PC-3 (cell line): ENCODE measurements at regions not wholly inside any gene's neighbourhood (a gene's known extent, or its start where the extent isn't known, plus 50 kb on each side); places are given as distances from the start of the nearest gene placed in this dataset.

Source experiments
- ATAC-seq: fragments of 200-7000 bp; cut with Tn5 transposase; 2 replicates; pipeline ENCODE4 v1.9.1; 2020; ENCODE audit warnings: mild to moderate bottlenecking, moderate library complexity
- BruUV-seq: library from RNA; stranded (reverse); fragments of 400-500 nt; replicated peaks from 2 replicates; lab custom pipeline; 2021; lab: Mats Ljungman, UMichigan
- CTCF ChIA-PET: fragments of 300-600 bp; sonication (Branson Sonifier 250); formaldehyde crosslinking; loops from one replicate; lab custom pipeline; 2022; ENCODE audit warnings: antibody characterized with exemption; lab: Charles Lee
- POLR2A ChIA-PET: fragments of 300-600 bp; sonication (Branson Sonifier 250); formaldehyde crosslinking; loops from one replicate; lab custom pipeline; 2022; ENCODE audit warnings: antibody characterized with exemption; ENCODE audit not compliant: unreplicated experiment; lab: Charles Lee
- DNase-seq: peaks from one replicate; pipeline ENCODE4 v3.0.0-alpha.2; 2015
- H2AFZ ChIP-seq: fragments of 300-600 bp; sonication (generic); 2 replicates; pipeline ENCODE4 v1.6.0; 2016; ENCODE audit warnings: antibody characterized with exemption, low read length
- H3F3A ChIP-seq: fragments of 300-600 bp; sonication (generic); one replicate; pipeline ENCODE4 v1.6.0; 2017; ENCODE audit warnings: antibody characterized with exemption, low read length, control low read depth, mild to moderate bottlenecking; ENCODE audit not compliant: unreplicated experiment
- H3K27ac ChIP-seq: fragments of 300-600 bp; sonication (generic); 2 replicates; pipeline ENCODE4 v1.5.1; 2016; ENCODE audit warnings: mild to moderate bottlenecking, low read length
- H3K27me3 ChIP-seq: fragments of 300-600 bp; sonication (generic); 2 replicates; pipeline ENCODE4 v1.6.1; 2016; ENCODE audit warnings: low read length, mixed read lengths
- H3K36me3 ChIP-seq: fragments of 300-600 bp; sonication (generic); 2 replicates; pipeline ENCODE4 v1.6.1; 2016; ENCODE audit warnings: low read depth, mixed run types, low read length, mixed read lengths
- H3K4me1 ChIP-seq: fragments of 300-600 bp; sonication (generic); 2 replicates; pipeline ENCODE4 v1.5.1; 2016; ENCODE audit warnings: low read length; ENCODE audit not compliant: insufficient read depth
- H3K4me2 ChIP-seq: fragments of 300-600 bp; sonication (generic); 2 replicates; pipeline ENCODE4 v1.6.0; 2016; ENCODE audit warnings: low read length
- H3K4me3 ChIP-seq: fragments of 300-600 bp; sonication (generic); 2 replicates; pipeline ENCODE4 v1.5.1; 2016; ENCODE audit warnings: mild to moderate bottlenecking, low read length, mixed read lengths
- H3K79me2 ChIP-seq: fragments of 300-600 bp; sonication (generic); 2 replicates; pipeline ENCODE4 v1.6.1; 2017; ENCODE audit warnings: low read length, mixed read lengths
- H3K9ac ChIP-seq: fragments of 300-600 bp; sonication (generic); 2 replicates; pipeline ENCODE4 v1.6.0; 2016; ENCODE audit warnings: mild to moderate bottlenecking, low read length
- H3K9me2 ChIP-seq: fragments of 300-600 bp; sonication (generic); replicated peaks from 2 replicates; pipeline ENCODE4 v1.6.1; 2016; ENCODE audit warnings: mixed run types, low read length, mixed read lengths
- H3K9me3 ChIP-seq: fragments of 300-600 bp; sonication (generic); 2 replicates; pipeline ENCODE4 v1.6.1; 2016; ENCODE audit warnings: low read length, mixed read lengths
- H4K20me1 ChIP-seq: fragments of 300-600 bp; sonication (generic); 2 replicates; pipeline ENCODE4 v1.6.1; 2016; ENCODE audit warnings: low read length, mixed read lengths
- EZH2 ChIP-seq: fragments of 300-600 bp; sonication (generic); IDR thresholded peaks from one replicate; pipeline ENCODE4 v1.6.1; 2017; ENCODE audit warnings: antibody characterized with exemption, mild to moderate bottlenecking, low read length; ENCODE audit not compliant: unreplicated experiment
- EZH2phosphoT487 ChIP-seq: fragments of 300-600 bp; sonication (generic); IDR thresholded peaks from 2 replicates; pipeline ENCODE4 v1.6.1; 2018; ENCODE audit warnings: mild to moderate bottlenecking, antibody characterized with exemption, low read length, borderline replicate concordance
- intact Hi-C: fragments of 100-400 bp; cut with micrococcal nuclease; formaldehyde crosslinking; loops from 2 replicates; pipeline ENCODE4 v1.9.0; 2023
- TF ChIP-seq, protein P1 (sequence below): fragments of 300-600 bp; sonication (generic); conservative IDR thresholded peaks from 2 replicates; pipeline ENCODE4 v1.5.1; 2017; ENCODE audit warnings: antibody characterized with exemption, low read depth, mild to moderate bottlenecking, low read length

- ChIA-PET CTCF (no interaction called here), POLR2A (no interaction called here)
- DNase-seq (no peak), ATAC-seq (no peak)
- no peak overlapping the region for H3K9ac ChIP-seq
- no peak overlapping the region for H3K4me3 ChIP-seq
- H2AFZ ChIP-seq: no peak overlapping the region
- H3K27ac ChIP-seq: no peak overlapping the region
- H3K9me2 ChIP-seq: no peaks in the 10 kb centered on the region
- intact Hi-C loops: no loop called here
- no peaks in the 10 kb centered on the region for H3K79me2 ChIP-seq
- H4K20me1 ChIP-seq: no peaks in the 10 kb centered on the region
- H3K36me3 ChIP-seq: no peaks in the 10 kb centered on the region
- H3F3A ChIP-seq: no peaks in the 10 kb centered on the region
- no peaks in the 10 kb centered on the region for H3K4me1 ChIP-seq
- no TSS peak for BruUV-seq
- no peaks in the 10 kb centered on the region for H3K9me3 ChIP-seq
- no peak overlapping the region for H3K4me2 ChIP-seq
- H3K27me3 ChIP-seq: no peaks in the 10 kb centered on the region
- TF ChIP-seq, protein P1, sequence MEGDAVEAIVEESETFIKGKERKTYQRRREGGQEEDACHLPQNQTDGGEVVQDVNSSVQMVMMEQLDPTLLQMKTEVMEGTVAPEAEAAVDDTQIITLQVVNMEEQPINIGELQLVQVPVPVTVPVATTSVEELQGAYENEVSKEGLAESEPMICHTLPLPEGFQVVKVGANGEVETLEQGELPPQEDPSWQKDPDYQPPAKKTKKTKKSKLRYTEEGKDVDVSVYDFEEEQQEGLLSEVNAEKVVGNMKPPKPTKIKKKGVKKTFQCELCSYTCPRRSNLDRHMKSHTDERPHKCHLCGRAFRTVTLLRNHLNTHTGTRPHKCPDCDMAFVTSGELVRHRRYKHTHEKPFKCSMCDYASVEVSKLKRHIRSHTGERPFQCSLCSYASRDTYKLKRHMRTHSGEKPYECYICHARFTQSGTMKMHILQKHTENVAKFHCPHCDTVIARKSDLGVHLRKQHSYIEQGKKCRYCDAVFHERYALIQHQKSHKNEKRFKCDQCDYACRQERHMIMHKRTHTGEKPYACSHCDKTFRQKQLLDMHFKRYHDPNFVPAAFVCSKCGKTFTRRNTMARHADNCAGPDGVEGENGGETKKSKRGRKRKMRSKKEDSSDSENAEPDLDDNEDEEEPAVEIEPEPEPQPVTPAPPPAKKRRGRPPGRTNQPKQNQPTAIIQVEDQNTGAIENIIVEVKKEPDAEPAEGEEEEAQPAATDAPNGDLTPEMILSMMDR: no peak
- TF ChIP-seq EZH2: no peak
- no peak for TF ChIP-seq EZH2phosphoT487
Measured at GRCh38 chr6:97687916-97688315, 404.9 kb upstream of the MMS22L start.

GRCh38 chr6:97689078-97689754 lies 406.2 kb upstream of the MMS22L start:
- Histone ChIP-seq H3K4me3 (no peak overlapping the region), H3K4me1 (no peaks in the 10 kb centered on the region), H2AFZ (no peak overlapping the region), H3F3A (no peaks in the 10 kb centered on the region), H3K9me3 (no peaks in the 10 kb centered on the region), H4K20me1 (no peaks in the 10 kb centered on the region), H3K27ac (no peak overlapping the region), H3K4me2 (no peak overlapping the region), H3K9me2 (no peaks in the 10 kb centered on the region), H3K36me3 (no peaks in the 10 kb centered on the region), H3K79me2 (no peaks in the 10 kb centered on the region), H3K9ac (no peak overlapping the region), H3K27me3 (no peaks in the 10 kb centered on the region)
- TF ChIP-seq EZH2phosphoT487 (no peak), EZH2 (no peak)
- TF ChIP-seq, protein P1: no peak
- BruUV-seq: no TSS peak
- ChIA-PET POLR2A (no interaction called here), CTCF (no interaction called here)
- DNase-seq (no peak), ATAC-seq (no peak)
- intact Hi-C loops: no loop called here

DNA sequence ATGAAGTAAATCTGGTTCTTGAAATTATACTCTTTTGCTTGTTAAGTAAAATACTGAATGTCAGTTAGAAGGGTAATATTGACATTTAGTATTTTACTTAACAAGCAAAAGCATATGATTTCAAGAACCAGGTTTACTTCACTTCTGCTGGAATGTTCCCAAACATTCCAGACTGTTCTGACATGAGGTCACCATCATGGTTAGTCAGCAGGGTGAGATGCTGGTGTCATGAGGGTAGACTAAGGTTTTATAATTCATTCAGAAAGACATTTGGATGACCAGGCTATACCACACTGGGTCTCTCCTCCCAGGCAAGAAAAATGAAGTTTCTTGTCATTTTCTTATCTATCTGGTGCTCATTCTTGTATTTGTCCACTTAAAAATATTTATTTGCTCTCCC lies 414.4 kb upstream of the MMS22L start:
- H3K9me3 ChIP-seq: no peaks in the 10 kb centered on the region
- no peaks in the 10 kb centered on the region for H3K79me2 ChIP-seq
- TF ChIP-seq EZH2: no peak
- TF ChIP-seq, protein P1: no peak
- no peak for TF ChIP-seq EZH2phosphoT487
- ATAC-seq (no peak), DNase-seq (no peak)
- H3K9me2 ChIP-seq: no peaks in the 10 kb centered on the region
- CTCF ChIA-PET: no interaction called here
- no peaks in the 10 kb centered on the region for H3K4me1 ChIP-seq
- H3K4me2 ChIP-seq: no peak overlapping the region
- H3K9ac ChIP-seq: no peak overlapping the region
- no peaks in the 10 kb centered on the region for H3K27me3 ChIP-seq
- no peak overlapping the region for H2AFZ ChIP-seq
- no peak overlapping the region for H3K4me3 ChIP-seq
- no TSS peak for BruUV-seq
- H3F3A ChIP-seq: no peaks in the 10 kb centered on the region
- no peaks in the 10 kb centered on the region for H3K36me3 ChIP-seq
- no peak overlapping the region for H3K27ac ChIP-seq
- intact Hi-C loops: no loop called here
- no peaks in the 10 kb centered on the region for H4K20me1 ChIP-seq
- POLR2A ChIA-PET: no interaction called here
